ENCODE measurements at regions not wholly inside any gene's neighbourhood (a gene's known extent, or its start where the extent isn't known, plus 50 kb on each side); places are given as distances from the start of the nearest gene placed in this dataset.

DNA sequence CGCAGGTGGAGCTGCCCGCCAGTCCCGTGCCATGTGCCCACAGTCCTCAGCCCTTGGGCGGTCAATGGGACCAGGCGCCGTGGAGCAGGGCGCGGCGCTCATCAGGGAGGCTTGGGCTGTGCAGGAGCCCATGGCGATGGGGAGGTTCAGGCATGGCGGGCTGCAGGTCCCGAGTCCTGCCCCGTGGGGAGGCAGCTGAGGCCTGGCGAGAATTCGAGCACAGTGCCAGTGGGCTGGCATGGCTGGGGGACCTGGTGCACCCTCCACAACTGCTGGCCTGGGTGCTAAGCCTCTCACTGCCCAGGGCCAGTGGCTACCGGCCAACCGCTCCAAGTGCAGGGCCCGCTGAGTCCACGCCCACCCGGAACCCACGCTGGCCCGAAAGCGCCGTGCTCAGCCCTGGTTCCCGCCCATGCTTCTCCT is 646.5 kb downstream of the GABRG1 start:
- TF ChIP-seq EZH2phosphoT487 (IDR thresholded peaks at IDR 0.05; ENCODE audit: insufficient read depth, low read depth), result no peak
- no peak for TF ChIP-seq EZH2 (IDR thresholded peaks at IDR 0.05; ENCODE audit: insufficient read depth, poor library complexity, severe bottlenecking)
